NCI-H1105 treated with DMSO at 0.1 percent for 48 hours (cell line): ENCODE measurements at regions not wholly inside any gene's neighbourhood (a gene's known extent, or its start where the extent isn't known, plus 50 kb on each side); places are given as distances from the start of the nearest gene placed in this dataset.

Experiments
- DNase-seq: peaks from one replicate; lab custom pipeline; 2025; lab: John Stamatoyannopoulos, UW

DNA sequence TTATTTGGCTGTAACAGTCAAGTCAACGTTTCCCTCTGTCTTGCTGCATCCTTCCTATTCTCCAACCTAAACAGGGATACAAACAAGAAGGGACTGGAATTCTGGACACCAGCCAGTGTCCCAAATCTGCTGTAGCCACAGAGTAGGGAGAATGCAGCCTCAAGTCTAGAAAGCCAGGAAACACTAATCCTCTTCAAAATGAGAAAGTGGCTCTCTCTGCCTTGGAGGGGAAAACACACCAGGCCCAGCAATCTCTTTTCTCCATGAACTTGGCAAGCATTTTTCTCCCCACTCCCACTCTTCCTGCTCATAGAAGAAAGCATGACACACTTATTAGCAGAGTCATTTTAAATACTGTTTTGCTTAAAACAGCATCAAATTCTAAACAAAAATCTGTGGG, 781.7 kb downstream of the SQOR start:
- DNase-seq: no peak

- no peak for DNase-seq
Observed at GRCh38 chr15:46420990-46421389, 786.2 kb downstream of the SQOR start.

DNA sequence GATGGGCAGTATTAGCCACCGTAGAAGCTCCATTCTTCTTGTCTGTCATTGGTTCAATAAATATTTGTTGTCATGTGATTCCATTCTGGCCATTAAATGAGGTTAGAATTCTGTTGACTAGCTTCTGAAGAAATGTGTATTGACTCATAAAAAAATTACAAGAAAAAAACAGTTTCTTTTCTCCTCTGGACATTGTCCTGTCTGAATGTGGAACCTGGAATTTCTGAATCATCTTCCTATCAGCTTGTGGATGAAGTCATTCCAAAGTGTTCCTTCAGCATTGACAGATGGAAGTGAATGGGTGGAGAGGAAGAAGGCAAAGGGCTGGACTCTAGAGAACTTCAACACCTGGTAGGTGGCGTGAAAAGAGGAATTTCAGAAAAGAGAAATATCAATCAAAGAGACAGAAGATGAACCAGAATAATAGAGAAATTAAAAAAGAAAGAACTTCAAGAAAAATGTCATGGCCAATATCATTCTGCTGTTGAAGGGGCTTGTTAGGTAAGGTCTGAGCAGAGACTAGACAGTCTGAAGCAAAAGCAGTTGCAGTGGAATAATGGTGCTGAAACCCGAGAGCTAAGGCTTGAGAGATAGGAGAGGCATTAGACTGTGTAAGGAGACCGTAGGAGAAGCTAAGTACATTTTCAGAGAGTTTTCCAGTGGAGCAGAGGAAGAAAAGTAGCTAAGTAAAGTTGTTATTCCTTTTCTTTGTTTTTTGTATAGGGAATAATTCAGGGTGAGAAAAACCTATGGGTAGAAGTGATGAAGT, 806.6 kb downstream of the SQOR start:
- DNase-seq: no peak

DNA sequence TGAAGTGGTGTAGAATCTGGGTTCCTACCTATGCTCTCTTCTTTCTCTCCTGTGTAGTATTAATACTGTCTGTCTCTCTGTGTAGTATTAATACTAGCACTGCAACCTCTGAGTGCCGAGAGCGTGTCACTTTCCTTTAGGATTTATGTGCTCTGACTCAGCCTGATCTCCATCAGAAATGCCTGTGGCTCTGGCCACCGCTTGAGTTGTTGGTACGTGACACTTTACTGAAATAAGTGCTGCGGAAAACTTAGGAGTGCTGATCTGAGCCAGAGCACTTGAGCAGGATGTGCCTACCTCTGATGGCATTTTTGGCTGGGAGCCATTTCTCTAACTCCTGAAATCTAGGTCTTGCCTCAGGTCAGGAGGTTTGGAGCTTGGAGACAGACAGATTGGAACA, 807.4 kb downstream of the SQOR start:
- no peak for DNase-seq

DNA sequence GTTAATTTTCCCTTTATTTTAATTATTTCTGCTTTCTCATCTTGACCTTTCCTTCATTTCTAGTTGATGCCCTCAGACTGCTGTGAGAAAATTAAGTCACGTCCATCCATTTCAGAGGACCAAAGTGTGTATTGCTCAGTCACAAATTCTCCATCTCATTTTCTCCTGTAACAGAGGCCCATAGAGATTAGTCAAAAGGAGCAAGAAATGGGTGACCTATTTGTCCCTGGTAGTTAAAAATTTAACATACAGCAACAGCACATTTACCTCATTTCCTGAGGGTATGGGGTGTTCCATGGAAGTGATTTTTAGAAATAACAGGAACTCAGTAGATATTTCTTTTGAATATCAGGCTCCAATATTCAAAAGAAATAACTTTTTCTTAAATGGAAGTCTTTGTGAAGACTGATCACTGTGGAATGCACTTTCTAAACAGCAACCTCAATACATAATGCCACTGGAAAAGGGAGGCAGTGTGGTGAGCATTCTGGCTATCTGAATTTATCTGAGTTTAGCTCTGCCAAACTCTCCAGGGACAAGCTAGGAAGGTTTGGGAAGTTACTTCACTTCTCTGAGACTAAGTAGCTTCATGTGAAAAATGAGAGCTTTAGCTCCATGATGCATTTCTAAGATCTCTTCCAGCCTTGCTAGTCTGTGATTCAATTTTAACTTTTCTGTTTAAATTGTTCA, 808.2 kb downstream of the SQOR start:
- DNase-seq: no peak

DNA sequence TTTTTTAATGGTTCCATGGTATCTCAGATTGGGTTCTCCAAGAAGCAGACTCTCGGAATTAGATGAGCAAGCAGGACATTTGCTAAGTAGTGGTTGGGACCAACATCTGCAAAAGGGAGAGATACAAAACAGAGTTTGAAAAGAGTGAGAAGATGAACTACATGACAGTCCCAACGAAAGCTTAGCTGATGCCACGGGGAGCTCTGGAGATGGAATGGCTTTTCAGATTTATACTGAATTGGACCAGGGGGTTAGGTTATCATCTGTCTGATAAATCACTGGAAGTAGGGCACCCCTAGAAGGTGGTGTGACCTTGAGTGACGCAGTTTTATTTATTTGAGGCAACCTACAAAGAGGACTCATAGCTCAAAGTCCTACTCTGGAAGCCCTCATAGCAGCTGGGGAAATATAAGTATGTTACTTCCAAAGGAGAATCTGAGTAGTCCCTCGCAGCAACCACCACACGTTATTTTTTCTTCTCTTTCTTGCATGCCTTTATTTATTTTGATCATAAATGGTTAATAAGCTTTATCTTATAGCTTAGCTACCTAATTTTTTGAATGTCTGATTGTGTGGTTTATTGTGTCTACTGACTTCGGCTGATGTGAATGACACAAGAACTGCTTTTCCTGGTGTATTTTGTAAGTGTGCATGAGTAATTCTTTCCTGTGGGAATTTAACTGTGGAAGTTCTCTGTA, 815.4 kb downstream of the SQOR start:
- no peak for DNase-seq

DNA sequence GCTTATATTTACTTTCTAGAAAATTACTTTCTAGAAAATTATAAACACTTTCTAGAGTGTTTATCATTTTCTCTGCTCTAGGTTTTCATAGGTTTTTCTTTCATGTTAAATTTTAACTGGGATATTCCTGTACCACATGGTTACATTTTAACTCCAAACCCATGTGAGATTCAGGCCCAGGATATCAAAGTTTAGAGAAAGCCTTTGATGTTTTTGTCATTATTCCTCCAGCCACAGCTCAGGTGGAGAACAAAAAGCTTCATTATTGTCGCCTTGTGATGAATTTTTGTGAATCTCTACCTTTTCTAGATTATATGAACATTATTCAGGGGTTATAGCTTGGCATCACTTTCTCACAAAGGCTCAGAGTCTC, 816.0 kb downstream of the SQOR start:
- no peak for DNase-seq

DNA sequence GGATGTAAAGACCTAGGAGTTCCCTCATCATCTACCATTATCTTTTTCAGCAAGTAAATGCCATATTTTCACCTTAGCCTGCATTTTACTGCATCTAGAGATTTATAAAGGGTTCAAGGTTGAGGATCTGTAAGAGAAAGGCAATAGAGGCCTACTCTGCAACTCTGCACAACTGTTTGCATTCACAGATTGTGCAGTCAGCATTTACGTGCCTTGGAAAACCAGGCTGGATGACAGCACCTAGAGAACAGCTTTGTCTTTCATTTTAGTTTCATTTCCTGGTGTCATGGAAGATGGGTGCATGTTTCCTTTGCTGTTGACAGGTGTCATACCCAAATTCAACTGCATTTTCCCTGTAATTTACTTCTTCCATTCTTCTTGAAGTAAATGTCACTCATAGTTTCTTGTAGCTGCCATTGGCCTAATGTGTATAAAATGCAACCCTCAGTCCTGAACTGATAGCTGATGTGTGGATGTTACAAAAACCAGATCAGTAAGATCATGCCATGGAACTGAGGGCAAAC, 817.5 kb downstream of the SQOR start:
- no peak for DNase-seq

- no peak for DNase-seq
Observed at GRCh38 chr15:46456456-46456855, 821.6 kb downstream of the SQOR start.

GRCh38 chr15:46460431-46461094, 825.7 kb downstream of the SQOR start:
- no peak for DNase-seq

DNA sequence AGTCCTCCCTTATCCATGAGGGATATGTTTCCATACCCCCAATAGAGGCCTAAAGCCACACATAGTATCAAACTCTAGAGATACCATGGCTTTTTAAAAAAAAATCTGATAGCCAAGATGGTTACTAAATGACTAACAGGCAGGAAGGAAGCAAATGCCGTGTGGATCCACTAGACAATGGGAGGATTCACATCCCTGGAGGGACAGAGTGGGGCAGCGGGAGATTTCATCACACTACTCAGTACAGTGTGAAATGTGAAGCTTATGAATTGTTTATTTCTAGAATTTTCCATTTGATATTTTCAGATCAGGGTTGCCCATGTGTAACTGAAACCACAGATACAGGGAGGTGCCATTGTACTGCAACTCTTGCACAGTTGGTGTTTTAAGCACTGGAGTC, 826.6 kb downstream of the SQOR start:
- no peak for DNase-seq

- DNase-seq: no peak
Observed at GRCh38 chr15:46467041-46467440, 832.2 kb downstream of the SQOR start.

DNA sequence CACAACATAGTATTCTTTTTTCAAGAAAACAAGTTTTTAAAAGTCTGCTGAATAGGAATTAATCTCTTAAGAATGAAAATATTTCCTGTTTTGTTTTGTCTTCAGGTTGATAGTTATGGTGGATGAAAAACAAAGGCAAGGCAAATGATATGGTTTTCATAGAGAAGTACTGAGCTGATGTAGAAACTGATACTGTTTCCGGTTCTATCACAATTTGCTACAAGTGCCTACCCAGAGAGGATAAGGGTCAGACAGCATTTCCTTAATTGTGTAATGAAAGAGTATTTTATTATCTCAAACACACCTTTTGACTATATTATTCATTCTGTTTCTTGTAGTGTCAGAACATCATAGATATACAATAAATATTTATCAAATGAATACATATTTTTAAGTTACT, 836.3 kb downstream of the SQOR start:
- DNase-seq: no peak

GRCh38 chr15:46489276-46489675, 854.4 kb downstream of the SQOR start:
- no peak for DNase-seq

DNA sequence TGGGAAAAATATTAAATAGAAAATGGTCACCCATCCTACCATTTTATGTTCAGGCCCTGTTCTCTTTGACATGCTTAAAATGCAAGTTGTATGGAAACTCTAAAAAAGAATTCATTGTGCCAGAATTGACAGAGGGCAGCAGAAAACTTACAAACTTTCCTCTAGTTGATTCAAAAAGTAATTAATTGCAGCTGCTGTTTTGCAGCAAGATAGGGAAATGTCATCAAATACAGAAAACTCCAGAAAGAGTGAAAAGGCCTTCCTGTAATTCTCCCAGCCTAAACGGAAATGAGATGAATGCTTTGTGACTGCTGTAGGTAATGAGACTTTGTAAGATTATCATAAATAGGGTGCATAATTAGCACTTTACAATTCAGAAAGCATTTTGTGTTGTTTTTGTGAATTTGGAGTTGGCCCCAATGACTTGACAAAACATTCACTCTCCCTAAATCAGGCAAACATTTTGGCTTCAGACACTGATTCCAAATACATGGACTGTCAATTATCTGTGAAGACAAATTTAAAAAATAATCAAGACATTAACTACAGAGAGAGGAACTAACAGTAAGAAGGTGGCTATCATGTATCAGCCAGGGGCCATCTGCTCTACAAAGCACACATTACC, 861.8 kb downstream of the SQOR start:
- DNase-seq: peak; percentile 48

GRCh38 chr15:46502667-46503066, 867.8 kb downstream of the SQOR start:
- DNase-seq: no peak

DNA sequence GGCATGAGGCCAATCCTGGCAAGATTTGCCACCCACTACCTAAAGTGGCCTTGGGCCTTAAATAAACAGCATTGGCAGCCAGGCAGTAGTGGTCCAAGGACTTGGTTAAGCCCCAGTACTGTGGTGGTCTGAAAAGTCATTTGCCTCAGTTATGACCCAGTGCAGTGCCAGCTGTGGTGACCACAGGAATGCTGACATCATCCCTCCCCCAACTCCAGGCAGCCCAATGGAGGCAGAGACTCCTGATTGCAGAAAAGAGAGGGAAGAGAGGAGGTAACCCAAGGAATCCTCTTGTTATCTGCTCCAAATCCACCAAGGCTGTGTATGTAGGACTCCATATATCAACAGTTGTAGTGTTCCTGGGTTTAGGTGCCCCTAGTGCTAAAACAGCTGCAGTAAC, 883.6 kb downstream of the SQOR start:
- no peak for DNase-seq

GRCh38 chr15:46523701-46524100, 888.9 kb downstream of the SQOR start:
- DNase-seq: no peak

- no peak for DNase-seq
Observed at GRCh38 chr15:46525984-46526725, 891.3 kb downstream of the SQOR start.

- DNase-seq: no peak
Observed at GRCh38 chr15:46526726-46527110, 891.9 kb downstream of the SQOR start.

- DNase-seq: no peak
Observed at GRCh38 chr15:46543626-46544025, 908.8 kb downstream of the SQOR start.
